NCI-H2029 treated with DMSO at 0.1 percent for 48 hours (cell line): ENCODE measurements at regions not wholly inside any gene's neighbourhood (a gene's known extent, or its start where the extent isn't known, plus 50 kb on each side); places are given as distances from the start of the nearest gene placed in this dataset.
"Not testable (repeated sequence)": the region's sequence is repeated elsewhere in the genome, so short reads cannot be mapped to it uniquely, and the experiment has no call there.

Source experiments
- DNase-seq: peaks from one replicate; lab custom pipeline; 2025; lab: John Stamatoyannopoulos, UW

- no peak for DNase-seq
These were observed 782.8 kb upstream of the NUDT12 start for GRCh38 chr5:104345222-104346016.

- no peak for DNase-seq
These were observed 782.2 kb upstream of the NUDT12 start for GRCh38 chr5:104344809-104345208.

GRCh38 chr5:104327801-104328200, 765.2 kb upstream of the NUDT12 start:
- no peak for DNase-seq

GRCh38 chr5:104326966-104327365, 764.4 kb upstream of the NUDT12 start:
- no peak for DNase-seq

- DNase-seq, result no peak
These were observed 762.8 kb upstream of the NUDT12 start for GRCh38 chr5:104325356-104325755.

GRCh38 chr5:104316676-104317075, 754.1 kb upstream of the NUDT12 start:
- DNase-seq, result not testable (repeated sequence)

GRCh38 chr5:104312481-104312880, 749.9 kb upstream of the NUDT12 start:
- DNase-seq, result no peak

GRCh38 chr5:104305602-104306001, 743.0 kb upstream of the NUDT12 start:
- DNase-seq, result no peak

- DNase-seq, result no peak
These were observed 737.6 kb upstream of the NUDT12 start for GRCh38 chr5:104299998-104300706.

- DNase-seq, result no peak
These were observed 735.9 kb upstream of the NUDT12 start for GRCh38 chr5:104298518-104298917.

GRCh38 chr5:104297076-104297475, 734.5 kb upstream of the NUDT12 start:
- DNase-seq, result no peak

GRCh38 chr5:104295991-104296390, 733.4 kb upstream of the NUDT12 start:
- no peak for DNase-seq

GRCh38 chr5:104283136-104283535, 720.5 kb upstream of the NUDT12 start:
- no peak for DNase-seq

- DNase-seq, result no peak
These were observed 711.1 kb upstream of the NUDT12 start for GRCh38 chr5:104273725-104274124.

- DNase-seq, result no peak
These were observed 704.9 kb upstream of the NUDT12 start for GRCh38 chr5:104267320-104268015.

- DNase-seq, result no peak
These were observed 703.6 kb upstream of the NUDT12 start for GRCh38 chr5:104266161-104266560.

- DNase-seq, result no peak
These were observed 703.0 kb upstream of the NUDT12 start for GRCh38 chr5:104265531-104266140.

- DNase-seq, result no peak
These were observed 684.7 kb upstream of the NUDT12 start for GRCh38 chr5:104247260-104247659.

- DNase-seq, result no peak
These were observed 678.5 kb upstream of the NUDT12 start for GRCh38 chr5:104241046-104241445.

GRCh38 chr5:104237586-104237985, 675.0 kb upstream of the NUDT12 start:
- DNase-seq, result no peak

GRCh38 chr5:104223885-104224773, 661.5 kb upstream of the NUDT12 start:
- no peak for DNase-seq
